ENCODE measurements at regions not wholly inside any gene's neighbourhood (a gene's known extent, or its start where the extent isn't known, plus 50 kb on each side); places are given as distances from the start of the nearest gene placed in this dataset.
"Not testable (repeated sequence)": the region's sequence is repeated elsewhere in the genome, so short reads cannot be mapped to it uniquely, and the experiment has no call there.

DNA sequence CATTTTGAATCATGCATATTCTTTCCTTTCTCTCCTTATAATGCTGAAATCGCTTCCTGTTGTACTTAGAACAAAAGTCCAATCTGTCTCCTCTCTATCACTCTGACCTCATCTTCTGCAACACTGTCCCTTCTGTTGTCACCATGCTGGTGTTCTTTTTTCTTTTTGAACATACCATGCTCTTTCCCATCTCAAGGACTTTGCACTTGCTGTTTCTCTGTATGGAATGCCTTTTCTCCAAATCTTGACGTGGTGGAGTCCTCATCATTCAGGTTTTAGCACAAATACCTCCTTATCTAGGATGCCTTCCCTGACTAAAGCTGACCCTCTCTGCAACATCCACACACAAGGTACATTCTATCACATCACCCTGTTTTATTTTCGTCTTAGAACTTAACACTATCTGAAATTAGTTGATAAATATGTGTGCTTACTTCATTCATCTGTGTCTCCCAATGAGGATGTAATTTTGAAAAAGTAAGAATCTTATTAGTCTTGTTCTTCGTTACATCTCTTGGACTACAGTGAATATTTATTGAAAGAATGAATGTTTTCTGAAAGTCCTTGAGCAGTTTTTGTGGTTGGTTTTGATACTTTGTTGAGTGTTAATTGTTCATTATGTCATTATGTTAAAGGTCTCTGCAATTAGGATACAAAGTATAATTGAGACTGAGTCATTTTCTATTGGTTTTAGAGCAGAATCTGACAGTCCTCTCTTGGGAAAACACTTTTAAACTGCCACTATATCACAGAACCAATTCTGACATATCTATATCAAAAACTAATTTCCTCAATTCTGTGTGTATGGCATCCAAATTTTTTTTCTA, 145.3 kb upstream of the RASA1 start:
- no peaks in the 10 kb centered on the region for H3K27me3 ChIP-seq (ENCODE audit: control insufficient read depth in 1 of 2, insufficient read depth in 2 of 2, low read length in 2 of 2)
- H3K9ac ChIP-seq (ENCODE audit: low read depth in 1 of 2, low read length in 2 of 2) = no peak overlapping the region
- H3K4me1 ChIP-seq (ENCODE audit: control insufficient read depth in 1 of 2, insufficient read depth in 2 of 2, low read length in 2 of 2) = peaks cover 0 to 16% of the 10 kb centered on the region in 2 donors
- no peaks in the 10 kb centered on the region for H3K9me3 ChIP-seq (ENCODE audit: control insufficient read depth in 1 of 2, low read length in 2 of 2)
- no peaks in the 10 kb centered on the region for H3K36me3 ChIP-seq (ENCODE audit: control insufficient read depth in 1 of 2, insufficient read depth in 2 of 2, low read length in 2 of 2)
- H3K27ac ChIP-seq (ENCODE audit: low read depth, low read length) = no peak overlapping the region
- no peak overlapping the region for H3K4me3 ChIP-seq (ENCODE audit: low read depth in 1 of 2, low read length in 2 of 2)

DNA sequence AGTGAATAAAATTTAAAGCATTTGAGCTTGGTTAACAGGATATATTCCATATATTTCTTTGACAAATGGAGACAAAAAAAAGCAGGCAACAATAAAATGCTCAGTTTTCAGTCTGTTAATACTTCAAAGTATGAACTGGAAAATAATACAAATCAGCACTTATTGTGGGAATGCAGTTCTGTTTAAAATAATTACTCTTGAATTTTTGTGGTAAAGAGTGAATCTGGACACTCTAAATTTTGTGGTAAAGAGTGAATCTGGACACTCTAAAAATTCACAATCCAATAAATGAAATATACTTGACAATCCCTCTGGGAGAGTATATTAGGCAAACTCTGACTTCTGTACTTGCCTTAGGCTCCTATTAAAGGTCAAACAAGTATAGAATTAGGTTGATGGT, 141.9 kb upstream of the RASA1 start:
- no peak overlapping the region for H3K4me3 ChIP-seq (ENCODE audit: low read depth in 1 of 2, low read length in 2 of 2)
- H3K27me3 ChIP-seq (ENCODE audit: control insufficient read depth in 1 of 2, insufficient read depth in 2 of 2, low read length in 2 of 2) = peaks cover 0 to 4% of the 10 kb centered on the region in 2 donors
- H3K27ac ChIP-seq (ENCODE audit: low read depth, low read length) = no peak overlapping the region
- no peak overlapping the region for H3K9ac ChIP-seq (ENCODE audit: low read depth in 1 of 2, low read length in 2 of 2)
- H3K4me1 ChIP-seq (ENCODE audit: control insufficient read depth in 1 of 2, insufficient read depth in 2 of 2, low read length in 2 of 2) = peaks cover 0 to 10% of the 10 kb centered on the region in 2 donors
- H3K36me3 ChIP-seq (ENCODE audit: control insufficient read depth in 1 of 2, insufficient read depth in 2 of 2, low read length in 2 of 2) = no peaks in the 10 kb centered on the region
- no peaks in the 10 kb centered on the region for H3K9me3 ChIP-seq (ENCODE audit: control insufficient read depth in 1 of 2, low read length in 2 of 2)

GRCh38 chr5:87126869-87127268, 140.8 kb upstream of the RASA1 start:
- Histone ChIP-seq H3K27ac (ENCODE audit: low read depth, low read length) (no peak overlapping the region), H3K36me3 (ENCODE audit: control insufficient read depth in 1 of 2, insufficient read depth in 2 of 2, low read length in 2 of 2) (no peaks in the 10 kb centered on the region), H3K4me1 (ENCODE audit: control insufficient read depth in 1 of 2, insufficient read depth in 2 of 2, low read length in 2 of 2) (peaks cover 0 to under 1% of the 10 kb centered on the region in 2 donors), H3K27me3 (ENCODE audit: control insufficient read depth in 1 of 2, insufficient read depth in 2 of 2, low read length in 2 of 2) (peaks cover 0 to 4% of the 10 kb centered on the region in 2 donors), H3K9me3 (ENCODE audit: control insufficient read depth in 1 of 2, low read length in 2 of 2) (no peaks in the 10 kb centered on the region), H3K9ac (ENCODE audit: low read depth in 1 of 2, low read length in 2 of 2) (no peak overlapping the region), H3K4me3 (ENCODE audit: low read depth in 1 of 2, low read length in 2 of 2) (no peak overlapping the region)

GRCh38 chr5:87127426-87127825, 140.3 kb upstream of the RASA1 start:
- H3K9ac ChIP-seq (ENCODE audit: low read depth in 1 of 2, low read length in 2 of 2) = no peak overlapping the region
- no peaks in the 10 kb centered on the region for H3K4me1 ChIP-seq (ENCODE audit: control insufficient read depth in 1 of 2, insufficient read depth in 2 of 2, low read length in 2 of 2)
- H3K27me3 ChIP-seq (ENCODE audit: control insufficient read depth in 1 of 2, insufficient read depth in 2 of 2, low read length in 2 of 2) = peaks cover 0 to 4% of the 10 kb centered on the region in 2 donors
- no peaks in the 10 kb centered on the region for H3K36me3 ChIP-seq (ENCODE audit: control insufficient read depth in 1 of 2, insufficient read depth in 2 of 2, low read length in 2 of 2)
- no peaks in the 10 kb centered on the region for H3K9me3 ChIP-seq (ENCODE audit: control insufficient read depth in 1 of 2, low read length in 2 of 2)
- no peak overlapping the region for H3K4me3 ChIP-seq (ENCODE audit: low read depth in 1 of 2, low read length in 2 of 2)
- no peak overlapping the region for H3K27ac ChIP-seq (ENCODE audit: low read depth, low read length)

- no peaks in the 10 kb centered on the region for H3K4me1 ChIP-seq (ENCODE audit: control insufficient read depth in 1 of 2, insufficient read depth in 2 of 2, low read length in 2 of 2)
- no peaks in the 10 kb centered on the region for H3K36me3 ChIP-seq (ENCODE audit: control insufficient read depth in 1 of 2, insufficient read depth in 2 of 2, low read length in 2 of 2)
- H3K4me3 ChIP-seq (ENCODE audit: low read depth in 1 of 2, low read length in 2 of 2) = no peak overlapping the region
- H3K27me3 ChIP-seq (ENCODE audit: control insufficient read depth in 1 of 2, insufficient read depth in 2 of 2, low read length in 2 of 2) = peaks cover 0 to 4% of the 10 kb centered on the region in 2 donors
- H3K27ac ChIP-seq (ENCODE audit: low read depth, low read length) = no peak overlapping the region
- H3K9ac ChIP-seq (ENCODE audit: low read depth in 1 of 2, low read length in 2 of 2) = no peak overlapping the region
- no peaks in the 10 kb centered on the region for H3K9me3 ChIP-seq (ENCODE audit: control insufficient read depth in 1 of 2, low read length in 2 of 2)
These were observed 139.6 kb upstream of the RASA1 start for GRCh38 chr5:87127956-87128687.

GRCh38 chr5:87129046-87129445, 138.6 kb upstream of the RASA1 start:
- Histone ChIP-seq H3K4me1 (ENCODE audit: control insufficient read depth in 1 of 2, insufficient read depth in 2 of 2, low read length in 2 of 2) (no peaks in the 10 kb centered on the region), H3K9me3 (ENCODE audit: control insufficient read depth in 1 of 2, low read length in 2 of 2) (no peaks in the 10 kb centered on the region), H3K4me3 (ENCODE audit: low read depth in 1 of 2, low read length in 2 of 2) (no peak overlapping the region), H3K27ac (ENCODE audit: low read depth, low read length) (no peak overlapping the region), H3K36me3 (ENCODE audit: control insufficient read depth in 1 of 2, insufficient read depth in 2 of 2, low read length in 2 of 2) (no peaks in the 10 kb centered on the region), H3K27me3 (ENCODE audit: control insufficient read depth in 1 of 2, insufficient read depth in 2 of 2, low read length in 2 of 2) (peaks cover 0 to 4% of the 10 kb centered on the region in 2 donors), H3K9ac (ENCODE audit: low read depth in 1 of 2, low read length in 2 of 2) (no peak overlapping the region)

GRCh38 chr5:87132696-87133095, 135.0 kb upstream of the RASA1 start:
- Histone ChIP-seq H3K9ac (ENCODE audit: low read depth in 1 of 2, low read length in 2 of 2) (no peak overlapping the region), H3K27ac (ENCODE audit: low read depth, low read length) (no peak overlapping the region), H3K27me3 (ENCODE audit: control insufficient read depth in 1 of 2, insufficient read depth in 2 of 2, low read length in 2 of 2) (peaks cover 0 to 4% of the 10 kb centered on the region in 2 donors), H3K4me1 (ENCODE audit: control insufficient read depth in 1 of 2, insufficient read depth in 2 of 2, low read length in 2 of 2) (no peaks in the 10 kb centered on the region), H3K4me3 (ENCODE audit: low read depth in 1 of 2, low read length in 2 of 2) (no peak overlapping the region), H3K9me3 (ENCODE audit: control insufficient read depth in 1 of 2, low read length in 2 of 2) (no peaks in the 10 kb centered on the region), H3K36me3 (ENCODE audit: control insufficient read depth in 1 of 2, insufficient read depth in 2 of 2, low read length in 2 of 2) (no peaks in the 10 kb centered on the region)

GRCh38 chr5:87134513-87134912, 133.2 kb upstream of the RASA1 start:
- not testable (repeated sequence) for H3K4me1 ChIP-seq (ENCODE audit: control insufficient read depth in 1 of 2, insufficient read depth in 2 of 2, low read length in 2 of 2); H3K9me3 ChIP-seq (ENCODE audit: control insufficient read depth in 1 of 2, low read length in 2 of 2); H3K36me3 ChIP-seq (ENCODE audit: control insufficient read depth in 1 of 2, insufficient read depth in 2 of 2, low read length in 2 of 2); H3K9ac ChIP-seq (ENCODE audit: low read depth in 1 of 2, low read length in 2 of 2); H3K27ac ChIP-seq (ENCODE audit: low read depth, low read length); H3K27me3 ChIP-seq (ENCODE audit: control insufficient read depth in 1 of 2, insufficient read depth in 2 of 2, low read length in 2 of 2); H3K4me3 ChIP-seq (ENCODE audit: low read depth in 1 of 2, low read length in 2 of 2)

- no peak overlapping the region for H3K4me3 ChIP-seq (ENCODE audit: low read depth in 1 of 2, low read length in 2 of 2)
These were observed 131.6 kb upstream of the RASA1 start for GRCh38 chr5:87136096-87136495.

DNA sequence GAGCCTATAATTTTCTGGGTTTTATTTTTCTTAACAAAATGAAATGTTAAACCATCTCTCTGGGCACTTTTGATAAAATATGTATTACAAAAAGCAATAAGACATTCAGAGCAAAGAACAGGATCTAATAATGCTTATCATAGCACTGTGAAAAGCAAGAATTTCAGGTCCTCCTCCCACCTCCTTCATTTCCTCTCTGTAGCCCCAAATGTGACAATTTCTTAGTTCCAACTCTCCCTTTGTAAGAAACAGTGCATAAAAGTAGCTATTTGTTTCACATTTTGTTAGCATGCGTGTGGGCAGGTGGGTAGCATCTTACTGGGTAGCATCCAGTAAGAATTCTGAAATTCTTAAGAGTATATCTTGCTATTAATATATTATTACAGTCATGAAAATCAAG, 130.9 kb upstream of the RASA1 start:
- H3K4me3 ChIP-seq (ENCODE audit: low read depth in 1 of 2, low read length in 2 of 2) = no peak overlapping the region
- no peak overlapping the region for H3K27ac ChIP-seq (ENCODE audit: low read depth, low read length)
- no peaks in the 10 kb centered on the region for H3K9me3 ChIP-seq (ENCODE audit: control insufficient read depth in 1 of 2, low read length in 2 of 2)
- no peaks in the 10 kb centered on the region for H3K4me1 ChIP-seq (ENCODE audit: control insufficient read depth in 1 of 2, insufficient read depth in 2 of 2, low read length in 2 of 2)
- H3K36me3 ChIP-seq (ENCODE audit: control insufficient read depth in 1 of 2, insufficient read depth in 2 of 2, low read length in 2 of 2) = no peaks in the 10 kb centered on the region
- H3K9ac ChIP-seq (ENCODE audit: low read depth in 1 of 2, low read length in 2 of 2) = no peak overlapping the region
- H3K27me3 ChIP-seq (ENCODE audit: control insufficient read depth in 1 of 2, insufficient read depth in 2 of 2, low read length in 2 of 2) = no peaks in the 10 kb centered on the region

More at GRCh38 chr5:87136096-87136495, 131.6 kb upstream of the RASA1 start:
- Histone ChIP-seq H3K9me3 (ENCODE audit: control insufficient read depth in 1 of 2, low read length in 2 of 2) (no peaks in the 10 kb centered on the region), H3K9ac (ENCODE audit: low read depth in 1 of 2, low read length in 2 of 2) (no peak overlapping the region), H3K36me3 (ENCODE audit: control insufficient read depth in 1 of 2, insufficient read depth in 2 of 2, low read length in 2 of 2) (no peaks in the 10 kb centered on the region), H3K27ac (ENCODE audit: low read depth, low read length) (no peak overlapping the region), H3K4me1 (ENCODE audit: control insufficient read depth in 1 of 2, insufficient read depth in 2 of 2, low read length in 2 of 2) (no peaks in the 10 kb centered on the region), H3K27me3 (ENCODE audit: control insufficient read depth in 1 of 2, insufficient read depth in 2 of 2, low read length in 2 of 2) (no peaks in the 10 kb centered on the region)

Measured in duodenal mucosa (tissue), 2 donors.